Large intestine (tissue), 3 donors: ENCODE measurements at regions not wholly inside any gene's neighbourhood (a gene's known extent, or its start where the extent isn't known, plus 50 kb on each side); places are given as distances from the start of the nearest gene placed in this dataset.
"Not testable (repeated sequence)": the region's sequence is repeated elsewhere in the genome, so short reads cannot be mapped to it uniquely, and the experiment has no call there.

Experiments
- DNase-seq, 2 donors: peaks; one replicate each; pipeline versions ENCODE4 v3.0.0 to v3.0.0-alpha.2; 2013
- H3K27ac ChIP-seq: one replicate; pipeline ENCODE4 v1.5.1; 2013; ENCODE audit warnings: low read length
- H3K27me3 ChIP-seq: 2 replicates; pipeline ENCODE4 v1.6.1; 2013; ENCODE audit warnings: low read length; ENCODE audit not compliant: control insufficient read depth, insufficient read depth
- H3K36me3 ChIP-seq: 2 replicates; pipeline ENCODE4 v1.6.1; 2013; ENCODE audit warnings: low read length; ENCODE audit not compliant: control insufficient read depth, insufficient read depth
- H3K4me1 ChIP-seq: one replicate; pipeline ENCODE4 v1.6.1; 2013; ENCODE audit warnings: low read length; ENCODE audit not compliant: control insufficient read depth, insufficient read depth
- H3K4me3 ChIP-seq: one replicate; pipeline ENCODE4 v1.5.1; 2013; ENCODE audit warnings: low read length
- H3K9me3 ChIP-seq: one replicate; pipeline ENCODE4 v1.6.1; 2013; ENCODE audit warnings: mild to moderate bottlenecking, low read depth, low read length, moderate library complexity; ENCODE audit not compliant: control insufficient read depth
- WGBS: methylation state at CpG from one replicate; pipeline ENCODE4 v1.1.5; 2013; ENCODE audit warnings: low lambda C conversion rate; ENCODE audit not compliant: insufficient coverage; 5-methylcytosine and 5-hydroxymethylcytosine counted together

DNA sequence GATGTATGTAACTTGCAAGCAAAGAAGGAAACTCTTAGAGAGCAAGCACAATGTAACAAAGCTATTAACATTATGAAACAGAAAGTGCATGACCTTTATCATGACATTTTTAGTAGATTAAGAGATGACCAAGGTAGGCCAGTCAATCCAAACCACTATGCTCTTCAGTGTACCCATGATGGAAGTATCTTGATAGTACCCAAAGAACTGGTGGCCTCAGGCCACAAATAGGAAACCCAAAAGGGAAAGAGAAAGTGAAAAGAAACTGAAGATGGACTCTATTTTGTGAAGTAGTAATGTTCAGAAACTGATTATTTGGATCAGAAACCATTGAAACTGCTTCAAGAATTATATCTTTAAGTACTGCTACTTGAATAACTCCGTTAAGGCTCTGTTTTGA is 71.3 kb downstream of the PMAIP1 start:
- not testable (repeated sequence) for H3K9me3 ChIP-seq, H3K4me3 ChIP-seq, H3K36me3 ChIP-seq, DNase-seq, H3K27ac ChIP-seq, H3K4me1 ChIP-seq
- H3K27me3 ChIP-seq, result peaks cover 18% of the 10 kb centered on the region
- WGBS, result no CpG with 5 or more reads among the region's 1 CpG

DNA sequence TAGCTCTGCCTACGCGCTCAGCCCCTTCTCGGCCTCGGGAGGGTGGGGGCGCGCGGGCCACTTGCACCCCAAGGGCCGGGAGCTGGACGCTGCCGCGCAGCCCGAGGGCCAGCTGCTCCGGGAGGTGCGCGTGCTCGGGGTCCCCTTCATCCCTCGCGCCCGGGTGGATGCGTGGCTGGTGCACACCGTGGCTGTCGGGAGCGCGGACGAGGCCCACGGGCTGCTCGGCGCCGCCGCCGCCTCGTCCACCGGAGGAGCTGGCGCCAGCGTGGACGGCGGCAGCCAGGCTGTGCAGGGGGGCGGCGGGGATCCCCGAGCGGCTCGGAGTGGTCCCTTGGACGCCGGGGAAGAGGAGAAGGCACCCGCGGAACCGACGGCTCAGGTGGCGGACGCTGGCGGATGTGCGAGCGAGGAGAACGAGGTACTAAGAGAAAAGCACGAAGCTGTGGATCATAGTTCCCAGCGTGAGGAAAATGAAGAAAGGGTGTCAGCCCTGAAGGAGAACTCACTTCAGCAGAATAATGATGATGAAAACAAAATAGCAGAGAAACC is 69.8 kb downstream of the PMAIP1 start:
- not testable (repeated sequence) for H3K27ac ChIP-seq, H3K4me1 ChIP-seq, DNase-seq, H3K4me3 ChIP-seq, H3K36me3 ChIP-seq, H3K9me3 ChIP-seq
- 10% methylated on average over 2 of the region's 56 CpGs for WGBS
- peaks cover 18% of the 10 kb centered on the region for H3K27me3 ChIP-seq

DNA sequence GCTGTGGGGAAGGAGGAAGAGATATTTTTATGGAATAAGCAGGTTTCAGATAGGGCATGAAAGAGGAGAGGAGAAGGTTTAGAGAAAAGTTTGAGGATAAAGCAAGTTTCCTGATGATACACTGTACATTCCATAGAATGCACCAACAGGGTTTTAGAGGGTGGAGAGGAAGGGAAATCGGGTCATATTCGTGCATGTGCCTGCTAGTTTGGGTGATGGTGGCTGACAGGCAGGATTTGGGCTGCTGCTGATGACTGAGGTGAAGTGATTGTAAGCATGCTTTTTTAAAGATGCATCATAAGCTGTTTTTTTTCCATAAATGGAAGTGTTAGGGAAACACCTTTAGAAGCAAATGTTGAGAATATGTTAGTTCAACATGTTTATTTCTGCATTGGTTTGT is 68.8 kb downstream of the PMAIP1 start:
- no peaks in the 10 kb centered on the region for H3K36me3 ChIP-seq
- H3K27ac ChIP-seq, result no peak overlapping the region
- WGBS, result no CpG with 5 or more reads among the region's 2 CpGs

DNA sequence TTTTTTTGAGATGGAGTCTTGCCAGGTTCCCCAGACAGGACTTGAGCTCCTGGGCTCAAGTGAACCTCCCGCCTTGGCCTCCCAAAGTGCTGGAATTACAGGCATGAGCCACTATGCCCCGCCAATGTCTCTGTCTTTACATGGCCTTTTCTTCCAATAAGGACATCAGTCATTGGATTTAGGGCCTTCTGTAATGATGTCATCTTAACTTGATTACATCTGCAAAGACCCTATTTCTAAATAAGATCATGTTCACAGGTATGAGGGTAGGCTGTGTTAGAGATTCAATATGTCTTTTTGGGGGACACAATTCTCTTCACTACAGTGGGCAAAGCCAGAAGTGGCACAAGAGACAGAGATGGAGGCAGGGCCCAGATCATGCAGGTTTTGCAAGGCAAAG is 68.1 kb downstream of the PMAIP1 start:
- H3K4me3 ChIP-seq, result no peak overlapping the region
- no peak for DNase-seq
- no peak overlapping the region for H3K27ac ChIP-seq
- no peaks in the 10 kb centered on the region for H3K9me3 ChIP-seq
- H3K4me1 ChIP-seq, result no peaks in the 10 kb centered on the region
- no peaks in the 10 kb centered on the region for H3K36me3 ChIP-seq
- WGBS, result no CpG with 5 or more reads among the region's 2 CpGs
- peaks cover 18% of the 10 kb centered on the region for H3K27me3 ChIP-seq

More for the DNA sequence above, 68.8 kb downstream of the PMAIP1 start:
- Histone ChIP-seq H3K27me3 (peaks cover 18% of the 10 kb centered on the region), H3K4me3 (no peak overlapping the region), H3K4me1 (no peaks in the 10 kb centered on the region), H3K9me3 (no peaks in the 10 kb centered on the region)
- no peak for DNase-seq

DNA sequence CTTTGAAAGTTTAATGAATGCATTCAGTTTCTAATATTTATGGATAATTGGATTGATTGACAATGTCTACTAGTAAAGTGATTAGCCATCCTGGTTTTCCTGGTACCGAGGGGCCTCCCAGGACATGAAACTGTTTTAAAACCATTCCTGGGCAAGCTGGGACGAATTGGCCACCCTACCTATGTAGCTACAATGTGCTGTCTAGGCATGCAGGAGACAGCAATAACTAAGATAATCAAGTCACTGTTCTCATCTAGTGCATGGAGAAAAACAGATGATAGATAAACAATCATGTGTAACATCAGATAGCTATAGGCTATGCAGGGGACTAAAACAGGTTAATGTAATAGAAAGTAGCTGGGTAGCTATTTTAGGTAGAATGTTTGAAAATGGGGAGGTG is 67.1 kb downstream of the PMAIP1 start:
- WGBS, result no CpG with 5 or more reads among the region's 2 CpGs

DNA sequence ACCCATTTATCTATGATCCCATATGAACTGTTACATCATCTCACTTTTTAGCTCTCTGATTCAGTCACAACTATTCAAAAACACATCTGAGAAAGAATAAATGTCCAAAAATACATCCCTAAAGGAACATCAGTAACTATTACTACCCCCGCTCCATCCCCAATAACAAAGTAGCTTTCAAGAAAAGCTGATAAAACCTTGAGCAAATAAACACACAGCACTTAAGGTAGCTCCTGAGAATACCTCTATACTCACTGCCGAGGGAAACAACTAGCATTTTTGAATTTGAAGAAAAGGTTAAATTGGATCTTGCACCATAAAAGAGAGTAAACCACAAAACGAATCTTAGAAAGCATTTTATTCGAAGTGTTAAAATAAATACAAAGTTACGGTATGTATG is 63.4 kb downstream of the PMAIP1 start:
- no peak overlapping the region for H3K4me3 ChIP-seq
- no peak for DNase-seq
- H3K27ac ChIP-seq, result no peak overlapping the region
- H3K9me3 ChIP-seq, result no peaks in the 10 kb centered on the region
- H3K27me3 ChIP-seq, result peaks cover 3% of the 10 kb centered on the region
- 63% methylated on average over 3 of the region's 5 CpGs for WGBS
- H3K36me3 ChIP-seq, result no peaks in the 10 kb centered on the region
- peaks cover 21% of the 10 kb centered on the region for H3K4me1 ChIP-seq

More for the DNA sequence above, 67.1 kb downstream of the PMAIP1 start:
- peaks cover 18% of the 10 kb centered on the region for H3K27me3 ChIP-seq
- no peaks in the 10 kb centered on the region for H3K4me1 ChIP-seq
- no peak overlapping the region for H3K4me3 ChIP-seq
- DNase-seq, result no peak
- H3K9me3 ChIP-seq, result no peaks in the 10 kb centered on the region
- no peak overlapping the region for H3K27ac ChIP-seq
- no peaks in the 10 kb centered on the region for H3K36me3 ChIP-seq

DNA sequence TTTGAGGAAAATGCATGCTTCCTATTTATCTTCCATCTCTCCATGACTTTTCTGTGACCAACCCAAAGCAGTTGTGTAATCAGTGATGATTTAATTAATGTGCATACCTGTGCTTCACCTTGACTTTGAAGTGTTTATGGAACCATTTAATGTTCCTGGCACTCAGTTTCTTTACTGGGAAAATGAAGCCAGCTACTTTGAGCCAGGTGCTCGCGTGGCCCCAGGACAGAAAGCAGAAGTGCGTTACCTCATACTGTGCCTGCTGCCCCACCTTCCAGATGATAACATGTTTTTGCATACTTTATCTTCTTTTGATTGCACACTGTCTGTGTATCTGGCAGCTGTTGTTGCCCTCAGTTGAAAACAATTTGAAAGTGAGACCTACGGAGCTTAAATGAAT is 61.3 kb downstream of the PMAIP1 start:
- Histone ChIP-seq H3K27me3 (no peaks in the 10 kb centered on the region), H3K4me3 (no peak overlapping the region), H3K27ac (peak overlapping the region; percentile 85), H3K4me1 (peaks cover 32% of the 10 kb centered on the region), H3K9me3 (no peaks in the 10 kb centered on the region), H3K36me3 (no peaks in the 10 kb centered on the region)
- DNase-seq, result peak; percentile 72 to 85
- no CpG with 5 or more reads among the region's 4 CpGs for WGBS

DNA sequence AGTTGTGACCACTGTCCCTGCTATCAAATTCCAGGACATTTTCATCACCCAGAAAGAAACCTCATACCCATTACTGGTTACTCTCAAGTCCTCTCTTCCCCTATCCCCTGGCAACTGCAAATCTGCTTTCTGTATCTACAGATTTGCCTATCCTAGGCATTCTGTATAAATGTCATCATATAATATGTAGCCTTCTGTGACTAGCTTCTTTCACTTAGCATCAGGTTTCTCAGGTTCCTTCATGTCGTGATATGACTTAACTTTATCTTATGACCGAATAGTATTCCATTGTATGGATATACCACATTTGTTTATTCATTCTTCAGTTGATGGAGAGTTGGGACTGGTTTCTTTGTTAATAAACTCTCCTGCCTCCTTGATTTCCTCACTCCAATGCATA is 60.5 kb downstream of the PMAIP1 start:
- Histone ChIP-seq H3K36me3 (no peaks in the 10 kb centered on the region), H3K27ac (peak overlapping the region; percentile 85)

DNA sequence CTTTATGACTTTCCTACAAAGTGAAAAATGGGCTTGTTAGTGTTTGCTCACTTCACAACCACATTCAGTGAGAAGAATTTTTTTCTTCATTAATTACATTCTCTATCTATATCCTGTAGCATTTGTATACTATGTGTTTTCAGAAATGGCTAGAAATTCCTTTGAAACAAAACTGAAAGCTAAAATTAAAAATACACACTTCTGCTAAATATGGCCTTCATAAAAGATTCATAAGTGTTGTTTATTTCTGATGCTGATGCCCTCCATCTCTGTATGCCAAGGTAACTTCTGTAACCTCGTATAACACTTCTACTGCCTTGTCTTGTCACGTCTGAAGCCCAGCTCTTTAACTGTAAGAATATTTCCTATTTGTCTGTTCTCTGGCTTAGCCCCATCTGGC is 59.8 kb downstream of the PMAIP1 start:
- Histone ChIP-seq H3K9me3 (no peaks in the 10 kb centered on the region), H3K27me3 (no peaks in the 10 kb centered on the region), H3K36me3 (no peaks in the 10 kb centered on the region), H3K27ac (no peak overlapping the region), H3K4me1 (peaks cover 32% of the 10 kb centered on the region), H3K4me3 (no peak overlapping the region)
- no peak for DNase-seq
- 100% methylated on average over 2 of the region's 2 CpGs for WGBS

More for the DNA sequence above, 60.5 kb downstream of the PMAIP1 start:
- H3K9me3 ChIP-seq, result no peaks in the 10 kb centered on the region
- no peak overlapping the region for H3K4me3 ChIP-seq
- no peaks in the 10 kb centered on the region for H3K27me3 ChIP-seq
- no peak for DNase-seq
- WGBS, result 100% methylated on average over 2 of the region's 2 CpGs
- peaks cover 32% of the 10 kb centered on the region for H3K4me1 ChIP-seq

DNA sequence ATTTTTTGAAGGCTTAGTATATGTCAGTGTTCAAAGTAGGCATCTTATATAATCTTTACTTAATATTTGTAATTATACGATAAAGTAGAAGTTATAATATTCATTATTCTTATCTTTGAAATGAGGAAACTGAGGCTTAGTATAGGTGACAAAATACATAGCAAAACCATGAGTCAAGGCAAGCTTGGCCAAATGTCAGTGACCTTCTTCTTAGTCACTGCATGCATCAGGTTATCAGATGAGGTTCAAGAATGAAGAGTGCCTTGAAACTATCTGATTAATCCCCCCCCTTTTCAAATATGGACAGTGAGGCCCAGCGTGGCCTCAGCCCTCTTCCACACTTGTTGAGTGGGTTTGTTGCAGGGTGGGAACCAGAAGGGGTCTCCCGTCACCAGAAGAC is 59.3 kb downstream of the PMAIP1 start:
- WGBS, result 91% methylated on average over 1 of the region's 3 CpGs
- Histone ChIP-seq H3K27ac (no peak overlapping the region), H3K4me3 (no peak overlapping the region), H3K4me1 (peaks cover 32% of the 10 kb centered on the region), H3K36me3 (no peaks in the 10 kb centered on the region), H3K27me3 (no peaks in the 10 kb centered on the region), H3K9me3 (no peaks in the 10 kb centered on the region)
- no peak for DNase-seq

DNA sequence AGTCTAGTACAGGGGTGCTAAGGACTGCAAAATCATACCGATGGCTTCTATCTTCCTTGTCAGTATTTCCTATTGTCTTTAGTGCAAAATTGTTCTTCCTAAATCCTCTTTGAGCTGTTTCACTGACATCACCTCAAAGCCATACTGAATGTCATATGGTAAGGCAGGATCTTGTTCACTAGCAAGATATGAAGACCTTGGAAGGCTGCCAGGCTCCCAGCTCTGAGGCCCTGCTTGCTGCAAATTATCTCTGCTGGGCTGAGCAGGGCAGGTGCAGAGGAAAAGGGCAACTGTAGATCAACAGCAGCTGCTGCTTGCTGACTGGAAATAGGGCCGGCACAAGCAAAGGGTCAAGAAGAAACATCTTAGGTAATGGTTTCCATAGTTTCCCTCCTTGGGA is 58.2 kb downstream of the PMAIP1 start:
- H3K9me3 ChIP-seq, result no peaks in the 10 kb centered on the region
- DNase-seq, result peak; percentile 94 to 98
- peaks cover 36% of the 10 kb centered on the region for H3K4me1 ChIP-seq
- no CpG with 5 or more reads among the region's 2 CpGs for WGBS
- H3K36me3 ChIP-seq, result no peaks in the 10 kb centered on the region
- H3K27me3 ChIP-seq, result no peaks in the 10 kb centered on the region
- no peak overlapping the region for H3K4me3 ChIP-seq
- peak overlapping the region; percentile 83 for H3K27ac ChIP-seq
